ENCODE measurements at regions not wholly inside any gene's neighbourhood (a gene's known extent, or its start where the extent isn't known, plus 50 kb on each side); places are given as distances from the start of the nearest gene placed in this dataset.

- ChIA-PET CTCF (no interaction called here), POLR2A (no interaction called here)
- Mint-ChIP-seq H3K27me3 (ENCODE audit: insufficient read depth, unreplicated experiment) (peaks cover under 1% of the 10 kb centered on the region), H3K36me3 (ENCODE audit: insufficient read depth, unreplicated experiment) (no peaks in the 10 kb centered on the region), H3K4me3 (ENCODE audit: unreplicated experiment) (no peak overlapping the region), H3K9me3 (ENCODE audit: unreplicated experiment) (no peaks in the 10 kb centered on the region), H3K27ac (ENCODE audit: low read depth, unreplicated experiment) (no peak overlapping the region), H3K4me1 (ENCODE audit: insufficient read depth, unreplicated experiment) (no peaks in the 10 kb centered on the region)
- intact Hi-C loops (cut with micrococcal nuclease), result no loop called here
- no peak for DNase-seq (ENCODE audit: unreplicated experiment)
- no TSS peak for BruUV-seq (replicated peaks)
- TF ChIP-seq, protein P1, sequence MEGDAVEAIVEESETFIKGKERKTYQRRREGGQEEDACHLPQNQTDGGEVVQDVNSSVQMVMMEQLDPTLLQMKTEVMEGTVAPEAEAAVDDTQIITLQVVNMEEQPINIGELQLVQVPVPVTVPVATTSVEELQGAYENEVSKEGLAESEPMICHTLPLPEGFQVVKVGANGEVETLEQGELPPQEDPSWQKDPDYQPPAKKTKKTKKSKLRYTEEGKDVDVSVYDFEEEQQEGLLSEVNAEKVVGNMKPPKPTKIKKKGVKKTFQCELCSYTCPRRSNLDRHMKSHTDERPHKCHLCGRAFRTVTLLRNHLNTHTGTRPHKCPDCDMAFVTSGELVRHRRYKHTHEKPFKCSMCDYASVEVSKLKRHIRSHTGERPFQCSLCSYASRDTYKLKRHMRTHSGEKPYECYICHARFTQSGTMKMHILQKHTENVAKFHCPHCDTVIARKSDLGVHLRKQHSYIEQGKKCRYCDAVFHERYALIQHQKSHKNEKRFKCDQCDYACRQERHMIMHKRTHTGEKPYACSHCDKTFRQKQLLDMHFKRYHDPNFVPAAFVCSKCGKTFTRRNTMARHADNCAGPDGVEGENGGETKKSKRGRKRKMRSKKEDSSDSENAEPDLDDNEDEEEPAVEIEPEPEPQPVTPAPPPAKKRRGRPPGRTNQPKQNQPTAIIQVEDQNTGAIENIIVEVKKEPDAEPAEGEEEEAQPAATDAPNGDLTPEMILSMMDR (IDR thresholded peaks at IDR 0.05; ENCODE audit: unreplicated experiment), result no peak
Observed at GRCh38 chr3:34068505-34068904, 270.1 kb downstream of the PDCD6IP start.

DNA sequence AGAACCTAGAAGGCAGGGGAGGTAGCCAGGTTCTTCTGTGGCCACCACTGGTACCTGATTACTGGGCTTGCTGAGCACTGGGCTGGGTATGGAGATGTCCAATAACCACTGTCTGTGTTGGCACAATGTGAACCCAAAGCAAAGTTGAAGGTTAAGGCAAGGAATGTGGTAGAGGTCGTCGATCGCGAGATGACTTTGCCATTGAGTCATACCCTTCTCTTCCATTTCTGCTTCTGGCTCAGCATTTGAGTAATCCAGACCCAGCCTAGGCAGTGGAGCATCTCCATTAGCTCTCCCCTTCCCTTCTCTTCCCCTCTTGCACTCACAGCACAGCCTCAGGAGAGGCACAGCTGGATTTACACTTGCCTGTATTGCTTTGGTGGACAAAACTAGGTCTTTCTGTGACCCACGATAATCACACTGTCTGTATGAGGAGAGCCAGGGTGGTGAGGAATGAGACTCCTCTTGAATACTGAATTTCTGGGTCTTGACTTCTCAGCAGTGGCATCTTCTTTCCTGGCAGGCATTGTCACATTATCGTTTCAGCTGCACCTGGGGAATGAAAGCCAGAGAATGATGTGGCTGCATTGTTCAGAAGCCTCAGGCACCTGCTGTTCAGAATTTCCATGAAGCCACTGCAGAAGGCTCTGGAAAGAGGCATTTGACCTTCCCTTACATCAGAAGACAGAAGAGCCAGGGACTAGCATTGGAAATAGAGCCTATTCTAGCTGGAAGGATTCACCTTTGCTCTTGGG lies 272.6 kb downstream of the PDCD6IP start:
- Mint-ChIP-seq H3K36me3 (ENCODE audit: insufficient read depth, unreplicated experiment) (no peaks in the 10 kb centered on the region), H3K9me3 (ENCODE audit: unreplicated experiment) (no peaks in the 10 kb centered on the region), H3K4me3 (ENCODE audit: unreplicated experiment) (no peak overlapping the region), H3K27ac (ENCODE audit: low read depth, unreplicated experiment) (no peak overlapping the region), H3K4me1 (ENCODE audit: insufficient read depth, unreplicated experiment) (no peaks in the 10 kb centered on the region), H3K27me3 (ENCODE audit: insufficient read depth, unreplicated experiment) (peaks cover 3% of the 10 kb centered on the region)
- no TSS peak for BruUV-seq (replicated peaks)
- ChIA-PET POLR2A (no interaction called here), CTCF (no interaction called here)
- intact Hi-C loops (cut with micrococcal nuclease), result no loop called here
- DNase-seq (ENCODE audit: unreplicated experiment), result no peak
- TF ChIP-seq, protein P1 (IDR thresholded peaks at IDR 0.05; ENCODE audit: unreplicated experiment), result no peak

- Mint-ChIP-seq H3K36me3 (ENCODE audit: insufficient read depth, unreplicated experiment) (no peaks in the 10 kb centered on the region), H3K27ac (ENCODE audit: low read depth, unreplicated experiment) (no peak overlapping the region), H3K4me3 (ENCODE audit: unreplicated experiment) (no peak overlapping the region), H3K9me3 (ENCODE audit: unreplicated experiment) (no peaks in the 10 kb centered on the region), H3K27me3 (ENCODE audit: insufficient read depth, unreplicated experiment) (peaks cover 16% of the 10 kb centered on the region), H3K4me1 (ENCODE audit: insufficient read depth, unreplicated experiment) (no peaks in the 10 kb centered on the region)
- CTCF ChIA-PET, result no interaction called here
- intact Hi-C loops (cut with micrococcal nuclease), result no loop called here
- DNase-seq (ENCODE audit: unreplicated experiment), result no peak
- no TSS peak for BruUV-seq (replicated peaks)
- POLR2A ChIA-PET, result no interaction called here
- TF ChIP-seq, protein P1 (IDR thresholded peaks at IDR 0.05; ENCODE audit: unreplicated experiment), result no peak
Observed at GRCh38 chr3:34072297-34072696, 273.9 kb downstream of the PDCD6IP start.

GRCh38 chr3:34073111-34073510 lies 274.7 kb downstream of the PDCD6IP start:
- DNase-seq (ENCODE audit: unreplicated experiment), result no peak
- no peak overlapping the region for H3K4me3 Mint-ChIP-seq (ENCODE audit: unreplicated experiment)
- TF ChIP-seq, protein P1 (IDR thresholded peaks at IDR 0.05; ENCODE audit: unreplicated experiment), result no peak
- H3K27ac Mint-ChIP-seq (ENCODE audit: low read depth, unreplicated experiment), result no peak overlapping the region
- no peaks in the 10 kb centered on the region for H3K36me3 Mint-ChIP-seq (ENCODE audit: insufficient read depth, unreplicated experiment)
- ChIA-PET POLR2A (no interaction called here), CTCF (no interaction called here)
- BruUV-seq (replicated peaks), result no TSS peak
- H3K27me3 Mint-ChIP-seq (ENCODE audit: insufficient read depth, unreplicated experiment), result peaks cover 19% of the 10 kb centered on the region
- no peaks in the 10 kb centered on the region for H3K4me1 Mint-ChIP-seq (ENCODE audit: insufficient read depth, unreplicated experiment)
- intact Hi-C loops (cut with micrococcal nuclease), result no loop called here
- H3K9me3 Mint-ChIP-seq (ENCODE audit: unreplicated experiment), result no peaks in the 10 kb centered on the region
